HCT116 (cell line): ENCODE measurements at regions not wholly inside any gene's neighbourhood (a gene's known extent, or its start where the extent isn't known, plus 50 kb on each side); places are given as distances from the start of the nearest gene placed in this dataset.

ENCODE experiments used
- CTCF ChIP-seq, 3 experiments: fragments of 200-600 bp in 1 of 3; sonication (generic) in 1 of 3; IDR thresholded peaks in 2 of 3; conservative IDR thresholded peaks in 1 of 3; 2 replicates each; pipeline ENCODE4 v1.5.1; 2012 to 2017; ENCODE audit warnings: low read depth in 2 of 3, low read length in 2 of 3, antibody characterized with exemption in 1 of 3, borderline replicate concordance in 1 of 3, control low read depth in 1 of 3, mild to moderate bottlenecking in 1 of 3, mixed read lengths in 1 of 3, mixed run types in 1 of 3, moderate library complexity in 1 of 3; ENCODE audit not compliant: insufficient read depth in 1 of 3
- ELF1 ChIP-seq: IDR thresholded peaks from 2 replicates; pipeline ENCODE4 v1.6.1; 2012; ENCODE audit warnings: low read depth, borderline replicate concordance
- EZH2 ChIP-seq: fragments of 200-600 bp; sonication (generic); IDR thresholded peaks from 2 replicates; pipeline ENCODE4 v1.6.1; 2017; ENCODE audit warnings: antibody characterized with exemption, mixed run types
- POLR2AphosphoS5 ChIP-seq: IDR thresholded peaks from 2 replicates; pipeline ENCODE4 v1.6.1; 2011; ENCODE audit warnings: mild to moderate bottlenecking, low read depth, low read length, moderate library complexity
- SRF ChIP-seq: IDR thresholded peaks from 2 replicates; pipeline ENCODE4 v1.6.1; 2012; ENCODE audit warnings: low read depth
- YY1 ChIP-seq: IDR thresholded peaks from 2 replicates; pipeline ENCODE4 v1.6.1; 2011; ENCODE audit warnings: low read length, low read depth, moderate library complexity, mild to moderate bottlenecking; ENCODE audit not compliant: insufficient replicate concordance; ENCODE audit errors: extremely low read depth
- ZBTB33 ChIP-seq: IDR thresholded peaks from 2 replicates; pipeline ENCODE4 v1.6.1; 2011; ENCODE audit warnings: mild to moderate bottlenecking, low read length, moderate library complexity; ENCODE audit not compliant: insufficient replicate concordance; ENCODE audit errors: extremely low read depth

DNA sequence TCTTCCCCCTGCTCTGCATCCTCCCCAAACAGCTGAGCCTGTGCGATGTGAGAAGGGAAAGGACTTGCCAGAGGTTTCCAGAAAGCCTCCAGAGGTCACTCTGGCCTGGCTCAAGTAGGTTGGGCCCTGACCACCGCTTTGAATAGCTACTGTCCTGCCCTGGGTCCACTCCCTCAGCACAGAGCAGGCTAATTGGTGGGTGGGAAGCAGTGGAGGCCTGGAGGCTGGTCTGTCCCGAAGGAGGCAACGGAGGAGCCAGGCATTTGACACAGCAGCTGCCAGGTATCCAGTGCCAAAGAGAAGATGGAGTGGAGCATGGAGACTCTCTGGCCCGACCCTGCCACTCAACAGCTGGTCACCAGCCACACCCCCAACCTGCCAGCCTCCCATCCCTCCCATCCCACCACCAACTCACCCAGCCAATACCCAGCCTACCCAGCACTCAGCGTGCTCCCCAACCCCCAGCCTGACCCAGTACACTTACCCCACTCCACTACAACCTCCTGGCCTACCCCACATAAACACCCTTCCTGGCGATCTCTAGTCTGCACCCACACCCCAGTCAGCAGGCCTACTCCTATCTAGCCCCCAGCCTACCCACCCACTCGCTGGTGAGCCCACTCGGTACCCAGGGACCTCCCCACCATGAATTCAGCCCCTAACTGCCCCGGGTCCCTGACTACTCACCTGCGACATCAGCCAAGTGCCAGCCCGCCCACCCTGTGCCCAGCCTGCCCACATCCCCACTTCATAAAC is 64.6 kb upstream of the COL13A1 start:
- TF ChIP-seq POLR2AphosphoS5 (no peak), SRF (no peak), CTCF (IDR thresholded peaks at IDR 0.05 in 2 of 3, conservative IDR thresholded peaks at IDR 0.05 in 1 of 3; ENCODE audit: borderline replicate concordance in 1 of 3, insufficient read depth in 1 of 3, low read depth in 2 of 3, low read length in 2 of 3) (no peak), YY1 (no peak), ELF1 (no peak), ZBTB33 (no peak), EZH2 (no peak)
